ENCODE measurements at regions not wholly inside any gene's neighbourhood (a gene's known extent, or its start where the extent isn't known, plus 50 kb on each side); places are given as distances from the start of the nearest gene placed in this dataset.
"Not testable (repeated sequence)": the region's sequence is repeated elsewhere in the genome, so short reads cannot be mapped to it uniquely, and the experiment has no call there.

DNA sequence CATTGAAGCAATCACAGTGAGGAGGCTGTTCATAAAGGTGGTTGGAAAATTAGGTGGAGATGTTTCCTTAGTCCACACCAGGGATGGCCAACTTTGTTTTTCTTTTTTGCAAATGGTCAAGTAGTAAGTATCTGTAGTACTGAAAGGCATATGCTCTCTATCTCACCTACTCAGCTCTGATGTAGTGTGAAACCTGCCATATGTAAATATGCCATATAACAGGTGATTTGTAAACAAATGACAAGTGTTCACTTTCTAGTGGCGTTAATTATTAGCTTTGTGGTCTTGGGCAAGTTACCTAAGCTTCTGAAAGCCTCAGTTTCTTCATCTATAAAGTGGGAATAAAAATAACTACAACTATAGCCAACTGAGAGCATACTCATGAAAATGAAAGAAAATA is 421.4 kb upstream of the LCORL start:
- DNase-seq (ENCODE audit: low spot score), result no peak

DNA sequence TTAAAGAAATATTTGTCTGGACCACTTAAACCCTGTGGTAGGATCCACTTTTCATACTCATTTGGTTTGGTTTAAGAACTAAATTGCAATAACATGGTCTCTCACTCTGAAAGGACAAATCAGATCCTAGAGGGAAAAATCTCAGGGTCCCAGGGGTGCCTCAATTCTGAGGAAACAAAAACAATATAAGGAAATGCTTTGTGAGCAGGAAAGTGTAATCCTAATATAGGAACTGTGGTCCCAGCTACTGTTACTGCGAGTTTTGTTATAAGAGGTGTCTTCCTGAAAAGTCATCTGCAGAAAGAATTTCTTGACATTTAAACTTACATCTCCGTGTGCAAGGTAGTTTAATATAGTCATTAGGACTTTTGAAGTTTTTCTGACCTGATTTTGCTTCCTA is 420.1 kb upstream of the LCORL start:
- no peak for DNase-seq (ENCODE audit: low spot score)

GRCh38 chr4:18441203-18441590 is 419.6 kb upstream of the LCORL start:
- no peak for DNase-seq (ENCODE audit: low spot score)

- no peak for DNase-seq (ENCODE audit: low spot score)
Observed at GRCh38 chr4:18440527-18441202, 419.1 kb upstream of the LCORL start.

DNA sequence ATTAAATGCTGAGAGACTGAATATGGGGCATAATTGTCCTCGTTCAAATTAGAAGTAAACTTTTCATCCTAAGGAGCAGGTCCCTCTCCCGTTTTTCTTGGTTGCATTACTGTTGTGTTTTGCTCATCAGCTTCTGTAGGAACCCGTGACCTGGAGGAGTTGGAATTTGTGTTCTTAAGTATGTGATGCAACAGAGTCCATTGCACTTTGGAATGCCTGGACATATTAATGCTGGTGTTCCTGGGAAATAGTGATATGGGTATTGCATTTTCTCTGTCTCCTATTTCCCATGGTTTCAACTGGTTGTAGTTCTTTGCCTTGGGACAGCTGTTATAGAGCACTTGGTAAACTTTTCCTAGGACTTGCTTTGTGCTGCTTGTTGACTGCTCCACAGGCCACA is 417.8 kb upstream of the LCORL start:
- no peak for DNase-seq (ENCODE audit: low spot score)

- DNase-seq (ENCODE audit: low spot score), result no peak
Observed at GRCh38 chr4:18435781-18436180, 414.2 kb upstream of the LCORL start.

DNA sequence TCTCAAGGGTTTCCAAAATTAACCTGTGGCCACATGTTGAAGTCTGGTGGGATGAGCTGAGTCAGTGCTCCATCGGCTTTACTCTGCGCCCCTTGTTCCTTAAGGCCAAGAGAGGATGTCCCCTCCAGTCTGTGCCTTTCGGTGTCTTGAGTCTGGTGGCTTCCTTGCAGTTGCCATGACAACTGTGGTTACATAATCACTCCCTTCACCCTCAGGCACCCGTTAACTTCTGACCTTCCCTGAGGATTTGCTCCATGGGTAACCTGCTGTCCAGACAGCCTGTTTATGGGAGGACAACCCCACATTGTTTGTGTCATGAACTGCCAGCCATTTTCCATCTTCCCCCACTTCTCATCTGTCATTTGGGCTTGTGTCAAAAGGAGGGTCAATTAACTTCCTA is 401.1 kb upstream of the LCORL start:
- no peak for DNase-seq (ENCODE audit: low spot score)

DNA sequence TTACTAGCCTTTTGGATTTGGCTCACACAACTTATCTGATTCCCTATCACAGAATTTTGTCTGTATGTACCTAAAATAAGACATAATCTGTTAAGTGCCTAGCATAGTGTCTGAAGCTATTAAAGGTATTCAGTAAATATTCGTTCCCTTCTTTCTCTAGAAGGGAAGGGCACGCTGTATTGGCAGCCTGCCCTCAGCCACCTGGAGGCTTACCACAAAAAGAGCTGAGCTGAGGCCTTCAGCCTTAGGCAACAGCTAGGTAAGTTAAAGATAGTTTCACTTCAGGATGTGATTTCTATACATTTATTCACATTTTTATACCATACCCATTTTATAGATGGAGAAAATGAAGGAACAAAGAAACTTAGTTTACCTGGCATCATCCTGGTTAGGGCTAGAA is 400.0 kb upstream of the LCORL start:
- DNase-seq (ENCODE audit: low spot score), result no peak

DNA sequence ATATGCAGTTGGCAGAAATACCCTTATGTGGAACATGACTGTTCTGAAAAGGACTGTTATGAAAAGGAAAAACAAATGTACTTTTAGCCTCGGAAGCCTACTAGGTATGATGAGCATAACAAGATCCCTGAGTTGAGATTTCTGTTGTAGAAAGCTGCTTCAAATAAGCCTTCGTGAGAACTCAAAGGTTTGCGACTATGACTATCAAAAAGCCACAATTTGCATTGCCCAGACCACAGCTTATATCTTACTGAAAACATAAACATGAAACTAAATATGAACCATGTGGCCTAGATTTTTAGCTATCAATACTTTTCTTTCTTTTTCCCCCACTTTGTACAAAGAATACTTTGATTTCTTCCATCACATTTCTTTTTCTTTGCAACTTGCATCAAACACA is 398.2 kb upstream of the LCORL start:
- no peak for DNase-seq (ENCODE audit: low spot score)

- not testable (repeated sequence) for DNase-seq (ENCODE audit: low spot score)
Observed at GRCh38 chr4:18418195-18418898, 396.8 kb upstream of the LCORL start.

- DNase-seq (ENCODE audit: low spot score), result not testable (repeated sequence)
Observed at GRCh38 chr4:18417651-18418050, 396.1 kb upstream of the LCORL start.

GRCh38 chr4:18406264-18406663 is 384.7 kb upstream of the LCORL start:
- DNase-seq (ENCODE audit: low spot score), result no peak

- DNase-seq (ENCODE audit: low spot score), result no peak
Observed at GRCh38 chr4:18405054-18405453, 383.5 kb upstream of the LCORL start.

GRCh38 chr4:18404642-18405041 is 383.1 kb upstream of the LCORL start:
- DNase-seq (ENCODE audit: low spot score), result no peak

DNA sequence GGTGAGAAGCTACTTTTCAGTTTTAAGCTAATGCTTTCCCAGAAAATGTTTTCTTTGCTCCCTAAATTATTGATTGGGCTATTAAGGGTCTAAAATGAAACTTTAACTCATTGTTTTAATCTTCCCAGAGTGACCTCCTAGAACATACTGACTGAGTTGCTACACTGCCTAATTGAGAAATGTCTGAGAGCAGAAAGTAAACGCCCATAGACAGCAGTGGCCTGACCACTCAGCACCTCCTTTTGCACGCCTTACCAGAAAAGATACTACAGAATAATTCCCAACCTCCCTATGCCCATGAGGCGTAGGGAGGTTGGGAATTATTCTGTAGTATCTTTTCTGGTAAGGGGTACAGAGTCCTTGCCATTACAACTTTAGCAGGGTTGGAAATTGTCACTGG is 381.8 kb upstream of the LCORL start:
- DNase-seq (ENCODE audit: low spot score), result no peak

DNA sequence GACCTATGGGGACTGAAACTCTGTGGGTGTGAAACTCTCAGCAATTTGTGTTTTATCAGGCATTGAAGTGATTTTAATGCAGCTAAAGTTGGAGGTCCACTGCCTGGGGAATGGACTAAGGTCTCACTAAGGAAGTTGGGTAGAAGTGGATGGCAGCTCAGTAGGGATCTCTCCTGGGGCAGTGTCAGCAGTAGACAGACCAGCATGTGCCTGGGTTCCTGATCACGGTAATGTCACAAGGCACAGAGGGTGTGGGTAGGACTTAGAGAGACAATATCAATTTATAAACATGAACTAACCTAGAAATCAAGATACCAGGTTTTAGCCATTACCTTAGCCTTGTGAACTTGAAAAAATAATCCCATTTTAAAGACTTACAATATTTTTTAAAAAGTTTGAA is 380.3 kb upstream of the LCORL start:
- no peak for DNase-seq (ENCODE audit: low spot score)

DNA sequence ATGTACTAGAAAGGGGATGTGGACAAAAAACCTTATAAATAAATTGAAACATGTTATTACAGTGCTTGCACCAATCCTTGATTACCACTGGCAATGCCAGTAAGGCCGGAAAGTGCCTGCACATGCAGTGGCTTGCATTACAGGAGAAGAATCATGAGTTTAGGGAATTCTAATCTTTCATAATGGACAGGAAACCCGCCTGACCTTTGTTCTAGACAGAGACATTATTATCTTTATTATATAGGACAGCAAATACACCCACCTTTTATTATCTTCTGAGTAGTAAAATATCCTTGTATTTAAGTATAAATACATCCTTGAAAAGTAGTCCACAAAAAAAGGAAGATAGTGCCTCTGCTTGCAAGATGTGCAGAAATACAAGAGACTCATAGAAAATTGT is 379.9 kb upstream of the LCORL start:
- no peak for DNase-seq (ENCODE audit: low spot score)

DNA sequence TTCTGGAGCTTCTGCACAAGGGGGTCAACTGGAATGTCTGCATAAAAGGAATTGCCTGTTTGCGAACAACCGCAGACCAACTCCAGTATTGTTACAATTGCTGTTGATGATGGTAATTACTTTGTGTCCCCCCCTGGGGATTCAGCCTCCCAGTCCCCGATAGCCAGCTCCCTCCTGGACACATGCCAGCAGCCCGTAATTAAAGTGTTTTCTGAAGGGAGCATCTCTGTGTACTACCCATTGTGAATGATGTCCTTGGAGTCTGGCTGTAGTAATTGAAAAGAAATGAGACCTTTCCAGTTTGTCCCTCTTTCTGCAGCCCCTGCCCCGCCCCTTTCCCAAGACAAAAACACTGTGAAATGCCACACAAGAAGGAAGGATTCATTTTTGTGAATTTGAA is 377.1 kb upstream of the LCORL start:
- DNase-seq (ENCODE audit: low spot score), result no peak

DNA sequence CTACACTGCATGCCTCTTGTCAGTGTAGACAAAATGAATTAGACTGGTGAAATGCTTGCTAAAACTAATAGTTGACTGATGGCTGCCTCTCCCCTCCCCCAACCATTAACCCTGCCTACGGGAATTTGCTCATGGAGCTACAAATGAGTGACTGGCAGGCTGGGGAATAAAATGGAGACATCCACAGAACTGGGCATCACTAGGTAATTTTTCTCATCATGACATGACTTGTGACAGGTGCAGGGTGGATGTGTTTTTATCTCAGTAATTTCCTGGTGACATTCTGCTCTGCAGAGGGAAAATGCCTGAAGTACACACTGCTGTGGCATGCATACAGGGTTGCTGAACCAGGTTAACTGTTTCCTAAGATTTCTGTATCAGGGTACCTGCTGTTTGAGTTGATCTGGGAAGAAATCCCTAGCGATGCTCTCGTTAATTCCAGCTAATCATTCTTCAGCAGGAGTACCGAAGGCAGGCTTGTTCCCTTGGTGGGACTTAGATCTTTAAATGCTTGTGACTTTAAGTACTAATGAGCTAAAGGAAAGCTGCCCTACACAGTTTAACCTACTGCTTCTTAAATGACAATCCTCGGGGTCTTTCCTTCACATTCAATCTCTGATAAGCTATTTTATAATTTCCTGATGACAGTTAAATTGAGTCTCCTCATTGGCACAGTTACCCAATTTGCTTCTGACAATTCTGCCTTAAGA is 376.3 kb upstream of the LCORL start:
- no peak for DNase-seq (ENCODE audit: low spot score)

DNA sequence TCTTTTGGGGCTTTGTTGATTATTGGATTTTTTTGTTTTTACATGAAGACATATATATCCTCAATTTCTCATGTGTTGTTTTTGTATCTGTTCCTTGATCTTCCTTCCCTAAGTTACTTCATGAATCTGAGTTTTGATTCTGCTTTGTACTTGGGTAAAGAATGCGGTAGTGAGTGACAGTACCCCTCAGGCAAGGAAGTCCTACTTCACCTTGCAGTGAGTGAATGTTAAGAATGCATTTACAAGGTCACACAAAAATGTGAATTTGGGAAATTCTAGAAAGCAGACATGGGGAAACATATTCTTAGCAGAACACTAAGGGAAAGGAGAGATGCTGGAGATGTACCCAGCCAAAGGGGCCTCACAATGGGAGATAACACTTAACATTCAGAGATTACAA is 373.1 kb upstream of the LCORL start:
- no peak for DNase-seq (ENCODE audit: low spot score)

- no peak for DNase-seq (ENCODE audit: low spot score)
Observed at GRCh38 chr4:18391354-18391728, 369.8 kb upstream of the LCORL start.

GRCh38 chr4:18390655-18391353 is 369.2 kb upstream of the LCORL start:
- no peak for DNase-seq (ENCODE audit: low spot score)

- DNase-seq (ENCODE audit: low spot score), result no peak
Observed at GRCh38 chr4:18389115-18389514, 367.6 kb upstream of the LCORL start.
